ENCODE measurements at regions not wholly inside any gene's neighbourhood (a gene's known extent, or its start where the extent isn't known, plus 50 kb on each side); places are given as distances from the start of the nearest gene placed in this dataset.

DNA sequence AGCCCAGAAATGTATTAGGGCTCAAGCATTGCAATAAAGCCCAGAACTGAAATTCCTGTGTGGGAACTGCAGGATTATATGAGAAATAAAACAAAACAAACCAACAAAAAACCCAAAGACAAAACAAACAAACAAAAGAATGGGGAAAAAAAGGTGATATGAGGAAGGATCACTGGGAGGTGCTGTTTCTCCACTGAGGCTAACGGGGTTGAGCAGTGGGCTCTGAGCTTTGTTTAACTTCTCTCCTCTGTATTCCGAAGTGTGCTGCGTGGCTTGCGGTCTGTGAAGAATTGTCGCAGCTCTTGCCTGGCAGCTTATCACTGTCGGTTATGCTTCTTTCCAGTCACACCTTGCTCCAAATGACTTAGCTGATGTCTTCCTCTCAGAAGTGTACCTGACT lies 106.3 kb downstream of the TENT4A start:
- H2BK20ac ChIP-seq (ENCODE audit: low read depth, low read length), result no peak overlapping the region
- H4K5ac ChIP-seq (ENCODE audit: low read depth, low read length), result no peak overlapping the region
- no peak overlapping the region for H4K8ac ChIP-seq (ENCODE audit: low read depth in 2 of 2, low read length in 2 of 2)
- TF ChIP-seq, protein P1, sequence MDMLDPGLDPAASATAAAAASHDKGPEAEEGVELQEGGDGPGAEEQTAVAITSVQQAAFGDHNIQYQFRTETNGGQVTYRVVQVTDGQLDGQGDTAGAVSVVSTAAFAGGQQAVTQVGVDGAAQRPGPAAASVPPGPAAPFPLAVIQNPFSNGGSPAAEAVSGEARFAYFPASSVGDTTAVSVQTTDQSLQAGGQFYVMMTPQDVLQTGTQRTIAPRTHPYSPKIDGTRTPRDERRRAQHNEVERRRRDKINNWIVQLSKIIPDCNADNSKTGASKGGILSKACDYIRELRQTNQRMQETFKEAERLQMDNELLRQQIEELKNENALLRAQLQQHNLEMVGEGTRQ (IDR thresholded peaks at IDR 0.05; ENCODE audit: low read depth, low read length), result no peak
- no peak for TF ChIP-seq POLR2A (IDR thresholded peaks at IDR 0.05; ENCODE audit: low read depth, low read length)
- no peak for TF ChIP-seq MXI1 (IDR thresholded peaks at IDR 0.05; ENCODE audit: borderline replicate concordance, low read depth, low read length)
- no peak for TF ChIP-seq RCOR1 (IDR thresholded peaks at IDR 0.05; ENCODE audit: insufficient replicate concordance, low read length)
- no peak for TF ChIP-seq BHLHE40 (IDR thresholded peaks at IDR 0.05; ENCODE audit: low read depth, low read length)
- TF ChIP-seq RAD21 (IDR thresholded peaks at IDR 0.05; ENCODE audit: low read length), result no peak
- TF ChIP-seq SMC3 (IDR thresholded peaks at IDR 0.05; ENCODE audit: low read depth, low read length), result no peak
- TF ChIP-seq FOS (IDR thresholded peaks at IDR 0.05; ENCODE audit: low read depth, low read length), result no peak
- TF ChIP-seq, protein P2, sequence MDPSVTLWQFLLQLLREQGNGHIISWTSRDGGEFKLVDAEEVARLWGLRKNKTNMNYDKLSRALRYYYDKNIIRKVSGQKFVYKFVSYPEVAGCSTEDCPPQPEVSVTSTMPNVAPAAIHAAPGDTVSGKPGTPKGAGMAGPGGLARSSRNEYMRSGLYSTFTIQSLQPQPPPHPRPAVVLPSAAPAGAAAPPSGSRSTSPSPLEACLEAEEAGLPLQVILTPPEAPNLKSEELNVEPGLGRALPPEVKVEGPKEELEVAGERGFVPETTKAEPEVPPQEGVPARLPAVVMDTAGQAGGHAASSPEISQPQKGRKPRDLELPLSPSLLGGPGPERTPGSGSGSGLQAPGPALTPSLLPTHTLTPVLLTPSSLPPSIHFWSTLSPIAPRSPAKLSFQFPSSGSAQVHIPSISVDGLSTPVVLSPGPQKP (IDR thresholded peaks at IDR 0.05; ENCODE audit: borderline replicate concordance, low read depth, low read length), result no peak
- no peak for TF ChIP-seq CEBPB (IDR thresholded peaks at IDR 0.05; ENCODE audit: low read depth, low read length)
- TF ChIP-seq MAFK (IDR thresholded peaks at IDR 0.05; ENCODE audit: low read depth, low read length), result no peak
- TF ChIP-seq MAZ (IDR thresholded peaks at IDR 0.05; ENCODE audit: borderline replicate concordance, low read depth, low read length), result no peak
- TF ChIP-seq, protein P3, sequence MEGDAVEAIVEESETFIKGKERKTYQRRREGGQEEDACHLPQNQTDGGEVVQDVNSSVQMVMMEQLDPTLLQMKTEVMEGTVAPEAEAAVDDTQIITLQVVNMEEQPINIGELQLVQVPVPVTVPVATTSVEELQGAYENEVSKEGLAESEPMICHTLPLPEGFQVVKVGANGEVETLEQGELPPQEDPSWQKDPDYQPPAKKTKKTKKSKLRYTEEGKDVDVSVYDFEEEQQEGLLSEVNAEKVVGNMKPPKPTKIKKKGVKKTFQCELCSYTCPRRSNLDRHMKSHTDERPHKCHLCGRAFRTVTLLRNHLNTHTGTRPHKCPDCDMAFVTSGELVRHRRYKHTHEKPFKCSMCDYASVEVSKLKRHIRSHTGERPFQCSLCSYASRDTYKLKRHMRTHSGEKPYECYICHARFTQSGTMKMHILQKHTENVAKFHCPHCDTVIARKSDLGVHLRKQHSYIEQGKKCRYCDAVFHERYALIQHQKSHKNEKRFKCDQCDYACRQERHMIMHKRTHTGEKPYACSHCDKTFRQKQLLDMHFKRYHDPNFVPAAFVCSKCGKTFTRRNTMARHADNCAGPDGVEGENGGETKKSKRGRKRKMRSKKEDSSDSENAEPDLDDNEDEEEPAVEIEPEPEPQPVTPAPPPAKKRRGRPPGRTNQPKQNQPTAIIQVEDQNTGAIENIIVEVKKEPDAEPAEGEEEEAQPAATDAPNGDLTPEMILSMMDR (conservative IDR thresholded peaks at IDR 0.05; ENCODE audit: low read depth, low read length), result no peak
- TF ChIP-seq RFX5 (IDR thresholded peaks at IDR 0.05; ENCODE audit: low read depth, low read length), result no peak
- TF ChIP-seq NFE2L2 (IDR thresholded peaks at IDR 0.05; ENCODE audit: low read depth, low read length), result no peak
- no peak for TF ChIP-seq CHD1 (IDR thresholded peaks at IDR 0.05; ENCODE audit: low read depth, low read length)
- H2BK15ac ChIP-seq (ENCODE audit: low read depth, low read length), result no peak overlapping the region
- H3K9me3 ChIP-seq (ENCODE audit: control insufficient read depth, insufficient read depth, low read length), result peaks cover 5% of the 10 kb centered on the region; the same call in 1 of the 2 replicates
- POLR2A ChIA-PET (ENCODE audit: unreplicated experiment), result no interaction called here
- H3K56ac ChIP-seq (ENCODE audit: extremely low read depth, insufficient read depth, low read length), result no peak overlapping the region
- H3K79me1 ChIP-seq (ENCODE audit: low read depth in 1 of 2, low read length in 2 of 2), result no peaks in the 10 kb centered on the region
- WGBS, 2 experiments (ENCODE audit: extremely low coverage in 2 of 2, insufficient read length in 1 of 2), result no CpG with 5 or more reads among the region's 6 CpGs
- no peak overlapping the region for H3K9ac ChIP-seq (ENCODE audit: low read depth, low read length)
- H4K20me1 ChIP-seq (ENCODE audit: insufficient read depth, low read length), result no peaks in the 10 kb centered on the region
- no peak overlapping the region for H3K4me3 ChIP-seq (ENCODE audit: insufficient read depth, low read depth, low read length)
- H3K27ac ChIP-seq (ENCODE audit: insufficient read depth, low read length), result no peak overlapping the region
- no peak overlapping the region for H3K18ac ChIP-seq (ENCODE audit: low read depth, low read length)
- in situ Hi-C loops (cut with MboI; ENCODE audit: low sequenced_read_pairs), result no loop called here
- H3K27me3 ChIP-seq (ENCODE audit: control insufficient read depth, insufficient read depth, low read length), result no peaks in the 10 kb centered on the region; the same call in 1 of the 2 replicates
- no peaks in the 10 kb centered on the region for H3K4me1 ChIP-seq (ENCODE audit: control insufficient read depth, insufficient read depth, low read length)
- no peak overlapping the region for H2AFZ ChIP-seq (replicated peaks; ENCODE audit: low read length, poor library complexity)
- intact Hi-C loops (cut with micrococcal nuclease), result no loop called here
- H3K4me2 ChIP-seq (ENCODE audit: low read depth, low read length), result no peak overlapping the region
- no peak overlapping the region for H2BK5ac ChIP-seq (ENCODE audit: low read depth, low read length, poor library complexity, severe bottlenecking)
- H2AK9ac ChIP-seq (replicated peaks; ENCODE audit: low read depth, low read length, poor library complexity), result no peak overlapping the region
- no peaks in the 10 kb centered on the region for H3K9me1 ChIP-seq (ENCODE audit: insufficient read depth, low read length)
- no peaks in the 10 kb centered on the region for H3K36me3 ChIP-seq (ENCODE audit: control insufficient read depth, insufficient read depth, low read length)
- no peak for ATAC-seq (ENCODE audit: low read depth)
- no peak overlapping the region for H3K14ac ChIP-seq (replicated peaks; ENCODE audit: low read depth, low read length)
- H3K23ac ChIP-seq (ENCODE audit: low read depth, low read length), result no peak overlapping the region
- H2BK120ac ChIP-seq (ENCODE audit: low read depth, low read length), result no peak overlapping the region
- DNase-seq, result no peak
- no TSS peak for BruUV-seq (replicated peaks)
- no peak overlapping the region for H3K4ac ChIP-seq (ENCODE audit: low read depth, low read length)
- CTCF ChIA-PET, result no interaction called here
- H4K91ac ChIP-seq (ENCODE audit: insufficient read depth, low read depth, low read length), result no peak overlapping the region
- no peak overlapping the region for H2AK5ac ChIP-seq (ENCODE audit: low read depth, low read length)
- dilution Hi-C loops (cut with HindIII; ENCODE audit: low sequenced_read_pairs, unreplicated experiment), result no loop called here

Data from IMR-90 (cell line).